Spleen (tissue), 11 donors: ENCODE measurements at regions not wholly inside any gene's neighbourhood (a gene's known extent, or its start where the extent isn't known, plus 50 kb on each side); places are given as distances from the start of the nearest gene placed in this dataset.

Experiments used
- DNase-seq: peaks from one replicate; pipeline ENCODE4 v3.0.0-alpha.2; 2020
- H3K27ac ChIP-seq, 8 donors: fragments of 200-600 bp; sonication (generic) in 7 of 8; 1 replicate in 4 of 8; 2 replicates in 4 of 8; pipeline versions ENCODE4 v1.5.0 to v1.8.0; 2016 to 2021; ENCODE audit warnings: inconsistent platforms in 4 of 8, mild to moderate bottlenecking in 4 of 8, moderate library complexity in 1 of 8
- H3K27me3 ChIP-seq, 7 donors: fragments of 200-600 bp; sonication (generic) in 6 of 7; replicated peaks in 1 of 7; 1 replicate in 4 of 7; 2 replicates in 3 of 7; pipeline versions ENCODE4 v1.5.0 to v1.8.0; 2016 to 2021; ENCODE audit warnings: inconsistent platforms in 3 of 7, mild to moderate bottlenecking in 1 of 7
- H3K36me3 ChIP-seq, 6 donors: fragments of 200-600 bp; sonication (generic) in 5 of 6; 1 replicate in 4 of 6; 2 replicates in 2 of 6; pipeline versions ENCODE4 v1.5.0 to v1.8.0; 2016 to 2021; ENCODE audit warnings: inconsistent platforms in 2 of 6
- H3K4me1 ChIP-seq, 6 donors: fragments of 200-600 bp; sonication (generic) in 5 of 6; 1 replicate in 3 of 6; 2 replicates in 3 of 6; pipeline versions ENCODE4 v1.5.0 to v1.8.0; 2016 to 2021; ENCODE audit warnings: inconsistent platforms in 3 of 6
- H3K4me3 ChIP-seq, 8 donors: fragments of 200-600 bp; sonication (generic) in 7 of 8; 1 replicate in 4 of 8; 2 replicates in 4 of 8; pipeline versions ENCODE4 v1.5.0 to v1.8.0; 2016 to 2021; ENCODE audit warnings: inconsistent platforms in 4 of 8, mild to moderate bottlenecking in 4 of 8, moderate library complexity in 2 of 8
- H3K9me3 ChIP-seq, 8 donors: fragments of 200-600 bp; sonication (generic) in 7 of 8; 1 replicate in 4 of 8; 2 replicates in 4 of 8; pipeline versions ENCODE4 v1.5.0 to v1.8.0; 2016 to 2021; ENCODE audit warnings: inconsistent platforms in 4 of 8
- CTCF ChIP-seq, 11 experiments: fragments of 200-600 bp in 7 of 11; fragments of 450-650 bp in 4 of 11; sonication (generic) in 4 of 11; IDR thresholded peaks in 8 of 11; conservative IDR thresholded peaks in 3 of 11; 1 replicate in 7 of 11; 2 replicates in 4 of 11; pipeline versions ENCODE4 v1.4.0 to v1.8.0; 2016 to 2021; ENCODE audit warnings: antibody characterized with exemption in 11 of 11, inconsistent platforms in 4 of 11, mild to moderate bottlenecking in 1 of 11
- POLR2A ChIP-seq, 3 donors: fragments of 450-650 bp; IDR thresholded peaks; one replicate each; pipeline ENCODE4 v1.5.1; 2017; ENCODE audit warnings: antibody characterized with exemption in 3 of 3, mild to moderate bottlenecking in 1 of 3
- POLR2AphosphoS5 ChIP-seq, 3 donors: sonication (generic); formaldehyde crosslinking; IDR thresholded peaks; one replicate each; pipeline ENCODE4 v1.5.1; 2017; ENCODE audit warnings: antibody characterized with exemption in 3 of 3
- WGBS, 5 donors: extraction: QIAGEN DNeasy Blood & Tissue Kit in 3 of 5; methylation state at CpG; one replicate each; pipeline versions ENCODE4 v1.1.5 to v1.1.7; 2013 to 2018; 5-methylcytosine and 5-hydroxymethylcytosine counted together
- intact Hi-C: fragments of 100-400 bp; cut with DNase I; formaldehyde crosslinking; loops from one replicate; pipeline ENCODE4 v1.15.0; 2023; ENCODE audit warnings: low total_unique reads
- donor health status: healthy with polysubstance abuse.
- donor health status: DM: no; HTN: no; CAD: no; lungs with moderate emphysema.
- donor health status: DM: no; HTN: no; CAD: no.
- donor health status: Bipolar disorder and iron deficiency.
- donor health status: healthy.
- donor health status: DM: no; HTN: no; CAD: no.
- donor health status: DM: yes; HTN: yes; CAD: no.

GRCh38 chr3:83321891-83322290 lies 1560.4 kb upstream of the GBE1 start:
- 67 to 88% (median 85%) methylated on average over 1 of the region's 1 CpG for WGBS, 5 donors
- intact Hi-C loops = no loop called here
- H3K4me1 ChIP-seq = no peaks in the 10 kb centered on the region

GRCh38 chr3:83354205-83354604 lies 1592.8 kb upstream of the GBE1 start:
- no peak for TF ChIP-seq POLR2AphosphoS5 (IDR thresholded peaks at IDR 0.05)
- no peak for TF ChIP-seq POLR2A (IDR thresholded peaks at IDR 0.05)
- no peak for TF ChIP-seq CTCF (IDR thresholded peaks at IDR 0.05 in 8 of 11, conservative IDR thresholded peaks at IDR 0.05 in 3 of 11)
- Histone ChIP-seq H3K27ac (no peak overlapping the region), H3K4me1 (no peaks in the 10 kb centered on the region), H3K4me3 (no peak overlapping the region), H3K9me3 (peaks cover 0 to 20% (median 2%) of the 10 kb centered on the region in 8 donors), H3K27me3 (no peaks in the 10 kb centered on the region), H3K36me3 (no peaks in the 10 kb centered on the region)
- WGBS, 5 donors = 82 to 86% (median 85%) methylated on average over 2 of the region's 2 CpGs
- no peak for DNase-seq
- intact Hi-C loops = no loop called here

More at GRCh38 chr3:83321891-83322290, 1560.4 kb upstream of the GBE1 start:
- TF ChIP-seq POLR2AphosphoS5 (IDR thresholded peaks at IDR 0.05) = no peak
- no peak for TF ChIP-seq POLR2A (IDR thresholded peaks at IDR 0.05)
- TF ChIP-seq CTCF (IDR thresholded peaks at IDR 0.05 in 8 of 11, conservative IDR thresholded peaks at IDR 0.05 in 3 of 11) = no peak
- Histone ChIP-seq H3K9me3 (peaks cover 0 to 19% (median 8%) of the 10 kb centered on the region in 8 donors), H3K4me3 (no peak overlapping the region), H3K27me3 (no peaks in the 10 kb centered on the region), H3K27ac (no peak overlapping the region), H3K36me3 (no peaks in the 10 kb centered on the region)
- DNase-seq = no peak

GRCh38 chr3:83393276-83393675 lies 1565.5 kb upstream of the CADM2 start:
- Histone ChIP-seq H3K27me3 (no peaks in the 10 kb centered on the region), H3K27ac (no peak overlapping the region), H3K4me3 (no peak overlapping the region), H3K9me3 (peaks cover 0 to 22% (median 2%) of the 10 kb centered on the region in 8 donors), H3K36me3 (no peaks in the 10 kb centered on the region), H3K4me1 (no peaks in the 10 kb centered on the region)
- TF ChIP-seq CTCF (IDR thresholded peaks at IDR 0.05 in 8 of 11, conservative IDR thresholded peaks at IDR 0.05 in 3 of 11) (no peak), POLR2A (IDR thresholded peaks at IDR 0.05) (no peak), POLR2AphosphoS5 (IDR thresholded peaks at IDR 0.05) (no peak)
- intact Hi-C loops = no loop called here
- 88 to 100% (median 91%) methylated on average over 3 of the region's 3 CpGs for WGBS, 5 donors
- no peak for DNase-seq

- 66 to 90% (median 82%) methylated on average over 8 to 10 of the region's 10 CpGs for WGBS, 5 donors
- DNase-seq = no peak
- TF ChIP-seq POLR2A (IDR thresholded peaks at IDR 0.05) (no peak), CTCF (IDR thresholded peaks at IDR 0.05 in 8 of 11, conservative IDR thresholded peaks at IDR 0.05 in 3 of 11) (no peak), POLR2AphosphoS5 (IDR thresholded peaks at IDR 0.05) (no peak)
Measured at GRCh38 chr3:83403927-83404326, 1554.9 kb upstream of the CADM2 start.

More at GRCh38 chr3:83403927-83404326, 1554.9 kb upstream of the CADM2 start:
- no peak overlapping the region for H3K27ac ChIP-seq
- no peaks in the 10 kb centered on the region for H3K27me3 ChIP-seq
- no peaks in the 10 kb centered on the region for H3K36me3 ChIP-seq
- peaks cover 0 to 24% (median 11%) of the 10 kb centered on the region in 8 donors for H3K9me3 ChIP-seq
- intact Hi-C loops = no loop called here
- H3K4me1 ChIP-seq = no peaks in the 10 kb centered on the region
- no peak overlapping the region for H3K4me3 ChIP-seq
